HG03103 (cell line): ENCODE measurements at regions not wholly inside any gene's neighbourhood (a gene's known extent, or its start where the extent isn't known, plus 50 kb on each side); places are given as distances from the start of the nearest gene placed in this dataset.
"Not testable (repeated sequence)": the region's sequence is repeated elsewhere in the genome, so short reads cannot be mapped to it uniquely, and the experiment has no call there.

Experiments used
- ATAC-seq: cut with Tn5 transposase; IDR thresholded peaks from one replicate; pipeline ENCODE4 v1.9.1; 2021; ENCODE audit warnings: low read depth; ENCODE audit not compliant: unreplicated experiment

DNA sequence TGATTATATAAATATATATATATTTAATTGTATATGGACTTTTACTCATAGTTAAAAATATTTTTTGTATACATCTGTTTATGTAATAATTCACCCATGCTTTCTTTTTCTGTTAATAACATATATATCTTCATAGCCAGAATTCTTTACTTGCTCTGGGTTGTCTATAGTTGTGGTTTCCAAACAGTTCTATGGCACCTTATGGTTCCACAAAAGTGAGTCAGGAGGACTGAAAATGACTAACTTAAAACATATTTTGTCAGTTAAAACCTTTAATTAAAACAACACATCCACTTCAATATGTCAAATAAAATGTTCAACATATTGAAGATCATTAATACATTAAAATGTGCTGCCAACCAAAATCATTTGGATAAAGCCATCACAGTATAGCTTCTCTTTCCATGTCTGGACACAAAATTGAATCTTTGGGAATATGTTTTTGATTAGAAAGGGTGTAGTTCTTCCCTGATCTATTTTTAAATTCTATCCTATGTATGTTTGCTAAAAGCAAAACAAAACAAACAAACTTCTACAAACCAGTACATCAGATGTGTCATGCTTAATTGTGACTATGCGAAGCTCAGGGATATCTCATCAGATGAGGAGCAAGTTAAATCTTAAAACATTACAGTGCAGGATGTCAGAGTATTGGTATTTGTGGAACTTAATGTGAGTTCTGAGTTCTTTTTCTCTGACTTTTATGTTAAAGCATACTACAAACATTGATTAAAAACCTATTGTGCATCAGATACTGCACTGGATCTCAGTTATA is 1488.4 kb upstream of the TENM4 start:
- no peak for ATAC-seq

DNA sequence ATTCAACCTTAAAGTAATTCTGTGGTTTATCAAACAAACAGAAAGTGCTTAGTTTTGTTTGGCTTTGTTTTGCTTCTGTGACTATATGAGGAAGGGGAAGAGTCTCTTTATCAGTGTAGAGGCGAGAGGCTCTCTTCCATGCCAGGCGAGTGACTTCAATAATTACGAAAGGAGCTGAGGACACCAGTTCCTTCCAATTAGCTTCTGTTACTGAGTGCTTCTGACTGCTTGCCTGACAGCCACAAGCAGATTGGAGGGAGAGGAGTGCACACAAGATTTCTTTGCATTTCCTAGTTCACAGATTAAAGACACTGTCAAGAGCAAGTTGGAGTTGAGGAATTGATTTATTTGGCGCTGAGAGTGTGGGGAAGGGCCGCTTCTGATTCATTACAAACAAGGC is 1484.5 kb upstream of the TENM4 start:
- no peak for ATAC-seq

GRCh38 chr11:80921310-80921709 is 1480.5 kb upstream of the TENM4 start:
- ATAC-seq: not testable (repeated sequence)

GRCh38 chr11:80916173-80916798 is 1475.5 kb upstream of the TENM4 start:
- no peak for ATAC-seq

DNA sequence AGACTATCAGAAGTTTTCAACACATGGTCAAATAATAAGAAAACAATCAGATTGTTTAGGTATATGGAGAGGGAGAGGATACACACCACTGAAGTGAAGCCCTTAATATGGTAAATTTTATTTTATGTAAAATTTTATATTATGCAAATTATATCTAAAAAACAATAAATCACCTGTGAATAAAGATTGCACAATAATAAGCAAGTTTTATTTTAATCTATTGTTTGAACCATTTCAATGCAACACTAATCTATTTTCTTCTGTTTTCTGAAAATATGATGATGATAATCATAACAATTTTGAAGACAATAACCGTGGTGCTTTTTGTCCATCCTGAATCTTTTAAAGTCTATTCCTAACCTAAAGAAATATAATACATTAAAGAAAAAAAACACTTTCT is 1473.5 kb upstream of the TENM4 start:
- ATAC-seq: no peak

DNA sequence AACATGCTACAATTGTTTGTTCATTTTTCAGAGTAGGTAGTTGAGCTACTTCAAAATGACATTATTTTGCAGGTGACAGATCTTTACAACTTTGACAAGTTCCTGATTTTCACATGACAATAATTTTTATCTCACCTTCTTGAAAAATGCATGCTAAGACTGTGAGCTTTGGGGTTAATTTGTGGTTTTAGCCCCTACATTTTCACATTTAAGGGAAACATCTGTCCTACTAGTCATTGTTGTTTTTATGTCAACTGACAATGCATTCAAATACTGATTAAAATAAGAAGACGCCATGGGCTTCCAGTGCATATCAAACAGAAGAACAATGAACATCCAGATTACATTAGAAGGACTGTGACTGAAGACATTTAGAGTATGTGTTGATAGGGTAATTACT is 1470.8 kb upstream of the TENM4 start:
- no peak for ATAC-seq

DNA sequence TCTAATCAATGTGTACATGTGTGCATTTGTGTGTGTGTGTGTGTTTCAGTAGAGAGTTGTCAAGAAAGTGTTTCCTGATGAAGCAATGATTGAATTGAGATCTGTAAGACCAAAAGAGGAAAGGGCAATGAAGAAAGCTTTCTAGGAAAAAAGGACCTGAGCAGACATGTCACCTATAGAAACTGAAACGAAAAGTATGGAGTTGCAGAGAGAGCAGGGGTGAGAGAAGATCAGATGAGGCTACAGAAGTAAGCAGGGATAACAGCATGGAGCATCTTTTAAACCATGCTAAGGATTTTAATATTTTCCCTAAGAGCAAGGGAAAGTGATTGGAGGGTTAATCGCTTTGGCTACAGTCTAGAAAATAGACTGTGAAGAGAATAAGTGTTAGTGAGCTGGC is 1459.4 kb upstream of the TENM4 start:
- no peak for ATAC-seq

DNA sequence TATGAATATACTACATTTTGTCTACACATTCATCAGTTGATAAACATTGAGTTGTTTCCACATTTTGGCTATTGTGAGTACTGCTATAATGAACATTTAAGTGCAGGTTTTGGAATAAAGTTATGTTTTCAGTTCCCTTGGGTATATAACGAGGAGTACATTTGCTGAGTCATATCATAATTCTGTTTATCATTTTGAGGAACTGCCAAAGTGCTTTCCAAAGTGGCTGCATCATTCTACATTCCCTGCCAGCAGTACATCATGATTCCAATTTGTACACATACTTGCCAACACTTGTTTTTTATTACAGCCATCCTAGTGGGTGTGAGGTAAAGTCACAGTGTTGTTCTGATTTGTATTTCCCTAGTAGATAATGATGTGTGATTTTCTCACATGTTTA is 1458.6 kb upstream of the TENM4 start:
- ATAC-seq: no peak

- ATAC-seq: no peak
These were observed 1458.1 kb upstream of the TENM4 start for GRCh38 chr11:80898910-80899309.

DNA sequence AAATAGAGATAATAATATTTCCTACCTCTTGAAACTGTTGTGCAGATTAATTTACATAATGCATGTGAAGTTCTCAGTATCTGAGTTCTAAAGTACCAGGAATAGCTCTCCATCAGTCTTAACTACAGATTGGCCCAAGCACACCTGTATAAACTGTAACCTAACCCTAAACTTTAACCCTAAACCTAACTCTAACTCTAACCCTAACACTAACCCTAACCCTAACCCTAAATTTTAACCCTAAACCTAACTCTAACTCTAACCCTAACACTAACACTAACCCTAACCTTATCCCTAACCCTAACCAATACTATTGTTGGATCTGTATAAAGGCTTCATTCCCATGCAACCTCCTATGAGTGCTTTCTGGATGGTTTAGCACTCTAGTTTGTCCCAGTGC is 1445.9 kb upstream of the TENM4 start:
- ATAC-seq: no peak

DNA sequence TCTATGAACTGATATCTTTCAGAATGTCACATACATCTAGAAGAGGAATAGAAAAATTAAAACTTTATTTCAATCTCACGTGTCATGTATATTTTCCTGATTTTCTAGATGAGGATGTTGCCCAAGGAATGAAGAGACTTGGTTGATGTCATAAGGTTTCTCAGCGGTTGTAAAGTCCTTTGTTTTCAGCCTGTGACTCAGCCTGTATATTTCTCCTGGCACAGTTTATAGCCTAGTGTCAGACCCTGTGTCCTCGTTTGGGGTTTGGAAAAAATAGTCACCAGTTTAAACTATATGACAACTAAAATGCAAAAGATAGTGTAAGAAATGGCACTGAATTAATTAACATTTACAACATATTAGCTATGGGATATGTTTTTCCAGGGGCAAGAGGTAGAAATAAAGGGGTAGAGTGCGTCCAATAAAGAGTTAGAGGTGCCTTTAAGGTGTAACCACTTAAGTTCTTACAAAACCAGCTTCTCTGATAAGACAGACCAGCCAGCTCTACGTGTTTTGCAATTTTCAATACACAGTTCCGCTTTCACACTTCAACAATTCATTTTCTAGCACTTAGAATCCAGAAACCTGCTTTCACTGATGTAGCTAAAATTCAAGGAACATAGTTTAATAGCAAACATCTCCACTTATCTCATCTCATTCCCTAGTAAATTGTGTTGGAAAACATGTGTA is 1432.6 kb upstream of the TENM4 start:
- ATAC-seq: no peak

DNA sequence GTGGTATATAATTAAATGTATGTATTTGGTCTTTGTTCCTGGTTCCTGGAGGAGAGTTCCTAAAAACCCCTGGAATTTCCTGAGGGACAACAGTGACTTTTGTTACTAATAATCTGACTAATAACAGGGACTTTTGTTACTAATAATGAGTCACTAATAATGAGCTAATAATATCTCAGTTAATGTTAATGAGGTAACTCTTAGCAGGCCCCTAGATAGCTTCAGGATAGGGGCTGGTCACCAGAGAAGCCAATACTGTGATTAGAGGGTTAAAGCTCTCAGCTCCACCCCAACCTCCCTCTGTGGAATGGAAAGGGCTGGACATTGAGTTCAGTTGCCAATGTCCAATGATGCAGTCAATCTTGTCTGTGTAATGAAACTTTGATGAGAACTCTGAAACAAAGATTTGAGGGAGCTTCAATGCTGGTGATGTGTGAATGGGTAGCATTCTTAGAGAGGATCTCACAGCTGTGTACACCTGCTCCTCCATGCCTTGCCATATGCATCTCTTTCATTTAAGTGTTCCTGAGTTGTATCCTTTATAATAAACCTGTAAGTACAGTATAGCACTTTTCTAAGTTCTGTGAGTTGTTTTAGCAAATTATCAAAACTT is 1431.4 kb upstream of the TENM4 start:
- ATAC-seq: no peak

DNA sequence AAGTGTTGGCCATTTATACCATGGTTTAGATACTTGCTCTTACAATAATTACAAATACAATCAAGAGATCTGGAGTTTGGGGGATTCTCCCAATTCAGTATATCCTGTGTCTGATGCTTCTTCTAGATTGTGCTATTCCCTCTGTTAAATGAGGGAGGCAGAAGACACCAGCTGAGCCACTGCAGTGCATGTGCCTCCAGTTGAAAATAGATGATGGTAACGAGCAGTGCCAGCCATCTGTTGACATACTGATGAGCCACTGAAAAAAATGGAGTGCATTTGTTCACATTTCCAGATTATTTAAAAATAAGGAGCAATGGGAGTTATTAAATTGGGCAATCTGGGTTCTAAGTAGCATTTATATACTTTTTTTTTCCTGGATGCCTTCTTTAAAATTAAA is 1428.0 kb upstream of the TENM4 start:
- ATAC-seq: no peak

DNA sequence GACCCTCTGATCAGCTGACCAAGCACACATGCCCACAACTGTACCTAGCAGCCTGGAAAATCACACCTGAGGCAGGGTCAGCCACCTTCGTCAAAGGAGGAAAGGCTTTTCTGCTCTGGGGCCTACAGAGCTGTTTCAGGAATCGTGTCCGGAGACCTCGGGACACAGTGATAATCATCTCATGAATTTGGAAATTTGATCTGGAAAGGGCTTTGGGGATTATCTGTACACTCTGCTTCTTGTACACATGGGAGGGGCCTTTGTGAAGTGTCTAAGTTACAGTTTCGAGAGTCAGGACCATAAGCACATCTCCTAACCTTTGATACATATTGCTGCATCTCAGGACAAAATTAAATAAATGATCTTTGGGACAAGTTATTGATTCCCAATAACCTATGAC is 1421.2 kb upstream of the TENM4 start:
- ATAC-seq: no peak

- ATAC-seq: no peak
These were observed 1420.4 kb upstream of the TENM4 start for GRCh38 chr11:80861193-80861592.

DNA sequence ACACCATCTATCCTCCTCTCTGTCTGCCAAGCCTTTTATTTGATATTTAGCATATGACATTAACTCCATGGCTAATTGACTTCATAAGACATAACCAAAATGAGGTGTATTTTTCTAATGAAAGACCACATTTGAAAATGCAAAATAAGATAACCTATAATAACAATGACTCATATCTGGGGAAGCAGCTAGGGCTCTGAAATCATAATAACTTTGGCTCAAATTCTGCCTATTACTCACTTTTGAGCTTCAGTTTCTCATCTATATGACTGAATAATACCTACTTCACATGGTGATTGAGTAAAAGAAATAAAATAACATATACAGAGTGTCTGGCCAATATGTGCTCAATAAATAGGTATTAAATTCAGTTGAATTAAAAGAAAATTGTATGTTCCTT is 1419.8 kb upstream of the TENM4 start:
- no peak for ATAC-seq

GRCh38 chr11:80856066-80856465 is 1415.2 kb upstream of the TENM4 start:
- no peak for ATAC-seq

- ATAC-seq: no peak
These were observed 1414.6 kb upstream of the TENM4 start for GRCh38 chr11:80855426-80855825.

- peak; percentile 63 for ATAC-seq
These were observed 1408.4 kb upstream of the TENM4 start for GRCh38 chr11:80849253-80849652.

DNA sequence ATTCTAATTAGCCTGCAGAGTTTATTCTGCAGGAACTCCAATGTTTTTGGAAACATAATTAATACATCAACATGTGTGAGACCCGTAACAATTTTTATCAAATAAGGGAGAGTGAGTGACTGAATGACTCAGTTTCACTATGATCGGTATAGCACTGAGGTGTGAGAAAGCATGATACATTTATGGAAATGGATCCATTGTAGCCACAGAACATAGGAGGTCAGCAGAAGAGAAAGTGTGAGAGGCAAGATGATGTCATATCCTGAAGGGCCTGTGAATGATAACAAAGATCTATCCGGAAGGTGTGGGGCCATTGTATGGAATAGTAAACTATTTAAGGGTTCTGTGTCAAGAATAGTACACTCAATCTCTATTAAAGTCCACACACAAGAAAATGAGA is 1406.1 kb upstream of the TENM4 start:
- ATAC-seq: peak; percentile 75

DNA sequence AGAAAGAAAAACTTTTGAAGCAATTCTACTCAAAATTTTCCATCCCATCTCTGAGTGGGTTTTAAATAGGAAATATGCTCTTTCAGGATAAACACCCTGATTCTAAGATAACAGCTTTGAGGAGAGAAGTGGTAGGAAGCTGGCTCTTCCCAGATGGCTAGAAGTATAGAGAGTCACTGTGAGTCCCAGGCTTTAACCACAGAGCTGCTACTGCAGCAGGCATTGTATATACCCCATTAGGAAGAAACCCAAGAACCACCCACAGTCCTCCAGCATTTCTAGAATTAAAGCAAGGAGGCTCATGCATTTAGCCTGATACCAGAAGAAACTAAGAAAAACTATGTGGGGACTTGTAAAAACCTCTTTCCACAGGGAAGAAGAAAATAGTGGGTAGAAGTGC is 1405.6 kb upstream of the TENM4 start:
- no peak for ATAC-seq
